Osteoblast (primary cell): ENCODE measurements at regions not wholly inside any gene's neighbourhood (a gene's known extent, or its start where the extent isn't known, plus 50 kb on each side); places are given as distances from the start of the nearest gene placed in this dataset.
"Not testable (repeated sequence)": the region's sequence is repeated elsewhere in the genome, so short reads cannot be mapped to it uniquely, and the experiment has no call there.

Source experiments
- DNase-seq: peaks from one replicate; pipeline ENCODE4 v3.0.0; 2011; ENCODE audit warnings: low spot score, mixed read lengths; ENCODE audit not compliant: insufficient read length; ENCODE audit errors: missing footprints
- H2AFZ ChIP-seq: 2 replicates; pipeline ENCODE4 v1.6.0; 2011; ENCODE audit warnings: mild to moderate bottlenecking, low read length
- H3K27ac ChIP-seq: 2 replicates; pipeline ENCODE4 v1.5.1; 2011; ENCODE audit warnings: mild to moderate bottlenecking, low read depth, low read length, moderate library complexity
- H3K27me3 ChIP-seq: 2 replicates; pipeline ENCODE4 v1.6.0; 2012; ENCODE audit warnings: mild to moderate bottlenecking, control low read depth, inconsistent platforms, low read length, moderate library complexity; ENCODE audit not compliant: insufficient read depth
- H3K36me3 ChIP-seq: 2 replicates; pipeline ENCODE4 v1.5.1; 2011; ENCODE audit warnings: mild to moderate bottlenecking, low read length, control low read depth, moderate library complexity; ENCODE audit not compliant: insufficient read depth
- H3K4me1 ChIP-seq: 2 replicates; pipeline ENCODE4 v1.5.1; 2011; ENCODE audit warnings: mild to moderate bottlenecking, low read length, control low read depth, moderate library complexity; ENCODE audit not compliant: insufficient read depth
- H3K4me2 ChIP-seq: 2 replicates; pipeline ENCODE4 v1.6.0; 2011; ENCODE audit warnings: mild to moderate bottlenecking, low read length; ENCODE audit not compliant: insufficient read depth
- H3K4me3 ChIP-seq: fragments of 200-600 bp; sonication (generic); 3 replicates; pipeline ENCODE4 v1.5.1; 2012; ENCODE audit warnings: mild to moderate bottlenecking, low read length, inconsistent platforms; ENCODE audit not compliant: insufficient read depth
- H3K79me2 ChIP-seq: 2 replicates; pipeline ENCODE4 v1.6.0; 2012; ENCODE audit warnings: mild to moderate bottlenecking, low read length, control low read depth, inconsistent platforms; ENCODE audit not compliant: insufficient read depth
- H3K9me3 ChIP-seq: 2 replicates; pipeline ENCODE4 v1.5.1; 2011; ENCODE audit warnings: low read depth, low read length, control low read depth
- H4K20me1 ChIP-seq: 2 replicates; pipeline ENCODE4 v1.6.0; 2012; ENCODE audit warnings: mild to moderate bottlenecking, low read length, control low read depth; ENCODE audit not compliant: insufficient read depth
- CTCF ChIP-seq: IDR thresholded peaks from 2 replicates; pipeline ENCODE4 v1.5.1; 2011; ENCODE audit warnings: mild to moderate bottlenecking, low read depth, low read length, moderate library complexity; ENCODE audit errors: extremely low read depth

GRCh38 chr2:17460371-17461086, 57.7 kb downstream of the RAD51AP2 start:
- Histone ChIP-seq H3K9me3 (no peaks in the 10 kb centered on the region), H3K79me2 (no peaks in the 10 kb centered on the region), H3K4me2 (no peak overlapping the region), H3K36me3 (no peaks in the 10 kb centered on the region), H3K4me1 (no peaks in the 10 kb centered on the region), H3K4me3 (no peak overlapping the region), H4K20me1 (no peaks in the 10 kb centered on the region), H3K27ac (no peak overlapping the region), H3K27me3 (no peaks in the 10 kb centered on the region), H2AFZ (no peak overlapping the region)
- TF ChIP-seq CTCF = no peak
- no peak for DNase-seq

GRCh38 chr2:17455343-17455742, 62.9 kb downstream of the RAD51AP2 start:
- H3K4me2 ChIP-seq = no peak overlapping the region
- no peaks in the 10 kb centered on the region for H3K36me3 ChIP-seq
- H3K4me1 ChIP-seq = no peaks in the 10 kb centered on the region
- no peak overlapping the region for H3K4me3 ChIP-seq
- no peaks in the 10 kb centered on the region for H3K27me3 ChIP-seq
- no peaks in the 10 kb centered on the region for H3K79me2 ChIP-seq
- no peak for DNase-seq
- TF ChIP-seq CTCF = no peak
- H3K9me3 ChIP-seq = no peaks in the 10 kb centered on the region
- no peak overlapping the region for H3K27ac ChIP-seq
- H2AFZ ChIP-seq = no peak overlapping the region
- H4K20me1 ChIP-seq = no peaks in the 10 kb centered on the region

- H4K20me1 ChIP-seq, H3K79me2 ChIP-seq, H3K4me1 ChIP-seq, H3K4me2 ChIP-seq, H3K27me3 ChIP-seq, H3K9me3 ChIP-seq, H3K27ac ChIP-seq, H3K4me3 ChIP-seq, H2AFZ ChIP-seq, H3K36me3 ChIP-seq, DNase-seq: not testable (repeated sequence)
Observed at GRCh38 chr2:17446191-17446590, 72.0 kb downstream of the RAD51AP2 start.

- Histone ChIP-seq H3K27ac (no peak overlapping the region), H3K79me2 (no peaks in the 10 kb centered on the region)
- no peak for DNase-seq
Observed at GRCh38 chr2:17445744-17446143, 72.5 kb downstream of the RAD51AP2 start.

More at GRCh38 chr2:17445744-17446143, 72.5 kb downstream of the RAD51AP2 start:
- Histone ChIP-seq H4K20me1 (no peaks in the 10 kb centered on the region), H3K4me1 (no peaks in the 10 kb centered on the region), H3K4me2 (no peak overlapping the region), H3K36me3 (no peaks in the 10 kb centered on the region), H2AFZ (no peak overlapping the region), H3K9me3 (no peaks in the 10 kb centered on the region), H3K27me3 (no peaks in the 10 kb centered on the region), H3K4me3 (no peak overlapping the region)
- no peak for TF ChIP-seq CTCF
